C4-2B (cell line): ENCODE measurements at regions not wholly inside any gene's neighbourhood (a gene's known extent, or its start where the extent isn't known, plus 50 kb on each side); places are given as distances from the start of the nearest gene placed in this dataset.

Experiments
- ZFX ChIP-seq: fragments of 450-650 bp; IDR thresholded peaks from 2 replicates; pipeline ENCODE4 v1.6.1; 2017
- TF ChIP-seq, protein P1 (sequence below): fragments of 450-650 bp; conservative IDR thresholded peaks from 2 replicates; pipeline ENCODE4 v1.5.1; 2017; ENCODE audit warnings: mild to moderate bottlenecking

DNA sequence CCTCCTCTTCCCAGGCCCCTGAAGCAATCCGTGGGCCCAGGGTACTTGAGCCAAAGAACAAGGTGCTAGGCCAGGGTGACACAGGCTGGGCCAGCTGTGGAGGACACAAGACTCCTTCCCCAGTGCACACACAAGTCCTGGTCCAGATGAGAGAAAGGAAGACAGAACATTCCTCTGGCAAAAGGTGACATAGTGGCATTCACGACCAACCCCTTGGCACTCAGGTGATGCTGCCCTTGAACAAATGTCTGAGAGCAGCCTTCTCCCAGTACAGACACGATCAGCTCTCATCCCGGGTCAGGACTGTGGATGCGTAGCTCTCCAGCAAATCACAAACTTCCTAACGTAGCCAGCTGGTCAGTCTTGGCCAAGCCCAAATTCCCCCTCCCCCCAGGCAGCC is 118.5 kb downstream of the OAT start:
- TF ChIP-seq, protein P1, sequence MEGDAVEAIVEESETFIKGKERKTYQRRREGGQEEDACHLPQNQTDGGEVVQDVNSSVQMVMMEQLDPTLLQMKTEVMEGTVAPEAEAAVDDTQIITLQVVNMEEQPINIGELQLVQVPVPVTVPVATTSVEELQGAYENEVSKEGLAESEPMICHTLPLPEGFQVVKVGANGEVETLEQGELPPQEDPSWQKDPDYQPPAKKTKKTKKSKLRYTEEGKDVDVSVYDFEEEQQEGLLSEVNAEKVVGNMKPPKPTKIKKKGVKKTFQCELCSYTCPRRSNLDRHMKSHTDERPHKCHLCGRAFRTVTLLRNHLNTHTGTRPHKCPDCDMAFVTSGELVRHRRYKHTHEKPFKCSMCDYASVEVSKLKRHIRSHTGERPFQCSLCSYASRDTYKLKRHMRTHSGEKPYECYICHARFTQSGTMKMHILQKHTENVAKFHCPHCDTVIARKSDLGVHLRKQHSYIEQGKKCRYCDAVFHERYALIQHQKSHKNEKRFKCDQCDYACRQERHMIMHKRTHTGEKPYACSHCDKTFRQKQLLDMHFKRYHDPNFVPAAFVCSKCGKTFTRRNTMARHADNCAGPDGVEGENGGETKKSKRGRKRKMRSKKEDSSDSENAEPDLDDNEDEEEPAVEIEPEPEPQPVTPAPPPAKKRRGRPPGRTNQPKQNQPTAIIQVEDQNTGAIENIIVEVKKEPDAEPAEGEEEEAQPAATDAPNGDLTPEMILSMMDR = no peak
- TF ChIP-seq ZFX = no peak
